ENCODE measurements at regions not wholly inside any gene's neighbourhood (a gene's known extent, or its start where the extent isn't known, plus 50 kb on each side); places are given as distances from the start of the nearest gene placed in this dataset.
"Not testable (repeated sequence)": the region's sequence is repeated elsewhere in the genome, so short reads cannot be mapped to it uniquely, and the experiment has no call there.

- no peak for DNase-seq
Measured at GRCh38 chr16:73412416-73412815, 364.5 kb upstream of the ZFHX3 start.

GRCh38 chr16:73408716-73409115 lies 360.8 kb upstream of the ZFHX3 start:
- peak in 1 of 3 donors; percentile 48 for DNase-seq

- peak; percentile 18 to 66 (median 52) for DNase-seq
Measured at GRCh38 chr16:73408311-73408710, 360.4 kb upstream of the ZFHX3 start.

- DNase-seq, result peak in 1 of 3 donors; percentile 31
Measured at GRCh38 chr16:73405851-73406250, 357.9 kb upstream of the ZFHX3 start.

DNA sequence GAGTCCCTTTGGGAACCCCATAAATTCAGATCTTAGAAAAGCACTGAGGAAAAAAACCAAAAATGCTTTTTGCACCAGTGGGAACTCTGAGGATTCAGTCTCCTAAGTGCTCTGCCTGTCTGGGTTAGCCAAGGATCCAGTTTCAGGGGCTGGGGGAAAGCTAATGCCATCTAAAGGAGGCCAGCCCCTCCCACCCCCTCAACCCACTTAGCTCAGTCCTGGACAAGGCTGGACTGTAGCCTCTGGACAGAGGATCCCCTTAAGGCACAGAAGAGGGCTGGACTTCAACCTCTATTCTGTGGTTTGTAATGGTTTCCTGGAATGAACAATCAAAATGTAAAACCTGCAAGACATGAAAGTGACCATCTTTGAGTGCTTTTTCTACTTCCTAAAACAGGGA lies 356.1 kb upstream of the ZFHX3 start:
- no peak for DNase-seq

DNA sequence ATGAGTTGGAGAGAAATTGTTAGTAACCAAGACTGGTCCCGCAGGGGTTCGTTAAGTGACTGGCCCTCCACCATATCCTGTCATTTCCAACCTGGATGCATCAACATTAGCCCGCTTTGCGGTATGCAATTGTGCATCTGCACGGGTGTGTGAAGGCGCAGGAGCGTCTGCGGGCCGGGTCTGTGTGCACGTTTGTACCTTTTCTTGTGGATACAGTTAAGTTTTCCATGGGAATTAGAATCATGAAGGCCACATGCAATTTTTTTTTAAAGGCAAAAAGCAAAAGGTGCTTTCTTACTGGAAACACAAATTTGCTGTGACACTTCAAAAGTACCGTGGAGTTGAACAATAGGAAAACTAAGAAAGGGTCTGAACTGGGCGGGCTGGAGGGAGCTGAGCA lies 355.4 kb upstream of the ZFHX3 start:
- DNase-seq, result no peak

- no peak for DNase-seq
Measured at GRCh38 chr16:73400951-73401350, 353.0 kb upstream of the ZFHX3 start.

DNA sequence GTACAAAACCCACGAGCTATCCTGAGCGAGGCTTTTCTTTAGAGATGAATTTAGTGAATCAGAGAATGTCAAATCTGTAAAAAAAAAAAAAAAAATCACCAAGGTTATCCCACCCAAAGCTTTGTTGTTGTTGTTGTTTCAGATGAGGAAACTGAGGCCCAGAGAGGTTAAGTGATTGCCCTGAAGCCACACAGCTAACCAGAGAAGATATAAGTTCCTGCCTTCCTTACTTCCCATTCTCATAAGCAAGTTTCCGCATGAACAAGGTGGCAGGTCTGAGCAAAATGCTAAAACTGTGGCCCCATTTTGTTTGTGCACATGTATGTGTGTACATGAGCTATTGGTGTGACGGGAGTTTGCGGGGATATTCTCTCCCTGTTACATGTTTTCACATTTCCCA lies 352.1 kb upstream of the ZFHX3 start:
- no peak for DNase-seq

DNA sequence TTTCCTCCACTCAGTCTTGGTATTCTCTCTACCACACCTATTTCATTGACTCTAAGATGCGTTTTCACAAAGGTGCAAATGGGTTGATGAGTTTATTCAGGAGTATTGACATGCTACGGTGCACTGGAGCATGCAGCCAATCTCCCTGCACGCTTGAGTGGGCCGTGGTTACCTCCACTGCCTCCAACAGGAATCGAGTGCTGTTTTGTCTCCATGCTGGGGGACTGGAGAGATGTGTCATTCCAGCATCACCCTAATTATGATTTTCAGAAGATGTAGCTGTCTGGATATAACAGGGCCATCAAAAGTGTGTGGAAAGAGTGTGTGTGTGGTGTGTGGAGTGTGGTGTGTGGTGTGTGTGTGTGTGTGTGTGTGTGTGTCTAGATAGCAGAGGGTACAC lies 351.6 kb upstream of the ZFHX3 start:
- DNase-seq, result no peak

DNA sequence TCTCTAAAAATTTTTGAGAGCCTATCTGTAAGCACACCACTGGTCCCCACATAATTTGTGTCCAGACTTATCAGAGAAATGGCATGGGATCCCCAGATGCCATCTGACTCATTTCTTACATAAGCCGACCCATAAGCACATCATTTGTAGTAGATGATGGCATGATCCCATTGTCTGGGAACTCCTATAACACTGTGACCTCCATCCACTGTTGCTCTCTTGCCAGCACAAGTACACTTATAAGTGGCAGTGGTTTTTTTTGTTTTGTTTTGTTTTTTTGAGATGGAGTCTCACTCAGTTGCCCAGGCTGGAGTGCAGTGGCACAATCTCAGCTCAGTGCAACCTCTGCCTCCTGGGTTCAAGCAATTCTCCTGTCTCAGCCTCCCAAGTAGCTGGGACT lies 350.7 kb upstream of the ZFHX3 start:
- DNase-seq, result not testable (repeated sequence)

- no peak for DNase-seq
Measured at GRCh38 chr16:73396556-73396955, 348.6 kb upstream of the ZFHX3 start.

DNA sequence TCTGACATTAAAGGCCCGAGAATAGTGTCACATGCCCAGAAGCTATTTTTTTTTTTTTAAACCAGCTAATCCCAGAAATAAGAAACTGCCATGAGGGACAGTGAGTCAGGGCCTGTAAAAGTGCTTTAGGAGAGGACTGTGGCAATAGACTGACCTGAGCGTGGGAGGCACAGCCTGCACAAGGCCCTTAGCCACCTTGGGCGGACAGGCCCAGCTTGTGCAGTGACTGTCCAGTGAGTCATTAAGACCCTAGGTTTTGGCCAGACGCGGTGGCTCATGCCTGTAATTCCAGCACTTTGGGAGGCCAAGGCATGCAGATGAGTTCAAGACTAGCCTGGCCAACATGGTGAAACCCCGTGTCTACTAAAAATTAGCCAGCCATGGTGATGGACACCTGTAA lies 343.0 kb upstream of the ZFHX3 start:
- no peak for DNase-seq

DNA sequence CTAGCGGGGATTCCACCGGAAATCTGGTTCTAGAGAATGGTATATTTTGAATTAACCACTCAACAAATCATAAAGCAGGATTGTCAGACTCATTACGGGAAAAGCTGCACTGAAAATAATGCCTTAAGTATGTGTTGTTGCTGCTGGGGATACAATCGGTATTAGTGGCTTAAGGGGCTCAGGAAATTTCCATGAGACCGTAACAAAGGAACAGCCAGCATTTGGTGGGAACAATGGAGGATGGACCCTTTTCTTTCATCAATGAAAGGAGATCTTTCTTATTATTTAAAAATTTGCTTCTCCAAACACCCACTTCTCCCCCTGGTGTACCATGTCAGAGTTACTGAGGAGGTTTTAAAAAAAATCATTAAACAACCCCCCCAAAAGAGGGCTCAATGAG lies 342.6 kb upstream of the ZFHX3 start:
- DNase-seq, result no peak

GRCh38 chr16:73389085-73389484 lies 341.2 kb upstream of the ZFHX3 start:
- no peak for DNase-seq

GRCh38 chr16:73387979-73388378 lies 340.1 kb upstream of the ZFHX3 start:
- DNase-seq, result no peak

GRCh38 chr16:73385696-73386095 lies 337.8 kb upstream of the ZFHX3 start:
- no peak for DNase-seq

DNA sequence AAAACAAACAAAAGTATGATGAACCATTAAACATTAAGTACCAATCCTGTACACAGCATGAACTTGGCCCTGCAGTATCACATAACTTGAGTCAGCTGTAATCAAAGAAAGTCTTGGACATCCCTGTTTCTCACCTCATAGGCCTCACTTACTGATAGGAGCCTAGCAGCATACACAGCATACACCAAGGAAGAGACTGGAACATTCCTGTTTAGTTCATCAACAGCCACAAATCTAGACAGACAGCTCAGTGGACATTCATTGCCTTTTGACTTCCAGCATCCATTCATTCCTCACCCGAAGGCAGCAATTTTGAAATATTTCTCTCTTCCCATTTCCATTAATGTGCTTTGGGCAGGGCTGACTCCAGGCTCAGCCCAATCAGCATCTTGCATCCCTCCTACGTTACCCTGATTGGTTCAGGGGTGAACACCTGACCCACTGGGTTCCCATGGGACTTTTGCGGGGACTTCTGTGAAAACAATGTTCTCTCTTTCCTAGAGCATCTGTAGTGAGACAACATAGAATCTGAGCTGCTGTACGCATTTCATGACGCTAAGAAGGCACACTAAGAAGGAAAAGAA lies 336.7 kb upstream of the ZFHX3 start:
- no peak for DNase-seq

DNA sequence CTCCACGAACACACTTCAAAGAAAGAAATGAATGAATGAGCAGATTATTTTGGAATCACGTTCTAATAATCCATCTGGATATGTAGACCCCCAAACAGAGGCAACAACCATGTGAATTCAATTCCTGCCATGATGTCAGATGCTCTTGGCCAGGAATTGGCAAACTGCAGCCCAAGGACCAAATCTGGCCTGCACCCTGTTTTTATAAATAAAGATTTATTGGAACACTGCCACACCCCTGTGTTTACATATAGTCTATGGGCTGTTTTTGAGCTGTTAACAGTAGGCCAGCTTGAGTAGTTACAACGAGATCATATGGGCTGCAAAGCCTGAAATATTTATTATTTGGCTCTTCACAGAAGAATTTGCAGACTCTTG lies 336.0 kb upstream of the ZFHX3 start:
- no peak for DNase-seq

- DNase-seq, result peak in 1 of 3 donors; percentile 49
Measured at GRCh38 chr16:73383195-73383987, 335.5 kb upstream of the ZFHX3 start.

DNA sequence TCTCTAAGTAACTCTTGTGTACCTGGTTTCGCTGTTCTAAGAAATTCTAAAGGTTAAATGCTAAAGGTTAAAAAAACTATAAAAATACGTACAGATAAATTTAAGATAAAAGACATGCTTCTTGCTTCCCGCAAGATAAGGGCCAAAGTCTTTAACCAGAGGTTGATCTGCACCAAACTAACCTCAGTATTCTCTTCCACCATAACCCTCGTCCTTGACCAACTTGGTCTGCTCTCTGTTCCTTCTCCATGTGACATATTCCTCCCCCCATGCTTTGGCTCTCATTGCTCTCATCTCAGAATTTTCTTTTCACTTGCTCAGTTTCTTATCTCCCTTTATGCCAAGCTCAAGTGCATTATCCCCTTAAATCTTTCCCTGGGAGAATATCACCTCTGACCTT lies 330.5 kb upstream of the ZFHX3 start:
- no peak for DNase-seq

DNA sequence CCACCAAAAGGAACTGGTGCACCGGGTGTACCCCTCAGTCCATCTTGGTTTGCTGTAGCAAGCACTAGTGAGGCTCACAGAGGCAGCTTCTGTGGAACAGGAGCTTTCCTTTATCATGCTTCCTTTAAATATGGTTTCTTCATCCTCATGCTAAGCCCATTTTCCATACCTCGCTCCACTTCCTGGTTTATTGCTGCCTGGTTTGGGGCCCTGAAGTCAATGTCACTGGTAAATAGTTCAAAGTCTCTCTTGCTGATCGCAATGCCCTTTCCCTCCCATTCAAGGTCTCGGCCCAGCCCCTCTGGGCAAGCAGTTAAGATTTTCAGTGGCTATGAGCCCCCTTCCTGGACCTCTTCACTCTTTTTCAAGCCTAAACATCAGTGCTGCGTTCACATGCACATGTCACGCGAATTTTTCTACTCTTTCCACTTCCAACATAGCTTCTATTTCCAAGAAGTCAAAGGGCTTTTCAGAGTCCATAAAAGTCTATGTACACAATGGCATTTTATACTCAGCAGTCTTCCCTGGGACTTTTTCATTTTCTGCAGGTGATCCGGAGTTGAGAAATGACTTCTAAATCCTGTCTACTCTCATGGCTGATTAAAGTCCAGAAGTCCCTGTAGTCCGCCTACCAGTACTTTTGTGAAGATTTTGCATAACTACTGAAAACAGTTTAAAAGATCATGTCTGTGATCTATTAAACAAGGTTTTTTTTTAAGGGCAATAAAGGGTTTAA lies 323.8 kb upstream of the ZFHX3 start:
- DNase-seq, result no peak

DNA sequence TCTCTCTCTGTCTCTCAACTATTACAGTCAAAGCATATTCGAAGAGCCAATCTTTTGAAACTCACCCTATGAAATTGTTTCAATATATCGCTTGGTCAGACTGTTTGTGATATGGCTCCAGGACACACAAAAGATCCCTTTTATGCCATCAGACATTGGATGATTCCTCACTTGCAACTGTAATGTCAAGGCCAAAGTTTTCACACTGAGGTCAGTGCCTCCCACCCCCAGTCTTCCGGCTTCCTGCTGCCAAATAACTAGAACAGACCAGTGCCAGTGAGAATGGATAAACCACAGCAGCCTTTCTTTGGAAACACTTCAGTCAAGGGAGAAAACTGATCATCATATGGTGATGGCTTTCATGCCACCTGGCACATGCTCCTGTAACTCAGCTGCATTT lies 321.9 kb upstream of the ZFHX3 start:
- DNase-seq, result no peak

DNA sequence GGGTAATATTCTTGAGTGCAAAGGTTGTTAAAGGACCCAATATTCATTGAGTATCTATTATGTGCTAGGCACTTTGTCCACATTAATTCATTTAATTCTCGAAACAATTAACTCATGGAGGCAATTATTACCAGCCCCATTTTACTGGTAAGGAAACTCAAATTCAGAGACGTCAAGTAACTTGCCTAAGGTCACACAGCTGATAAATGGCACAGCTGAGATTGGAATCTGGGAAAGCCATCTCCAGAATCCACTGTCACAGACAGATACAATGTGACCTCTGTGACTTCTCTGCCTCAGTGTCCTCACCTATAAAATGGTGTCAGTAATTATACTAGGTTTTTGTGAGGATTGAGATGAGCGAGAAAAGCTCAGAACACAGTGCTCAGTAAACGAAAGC lies 320.8 kb upstream of the ZFHX3 start:
- no peak for DNase-seq

All from muscle of back (tissue), 3 donors.